ENCODE measurements at regions not wholly inside any gene's neighbourhood (a gene's known extent, or its start where the extent isn't known, plus 50 kb on each side); places are given as distances from the start of the nearest gene placed in this dataset.

GRCh38 chr14:82861313-82861712 lies 1327.7 kb upstream of the SEL1L start:
- no peak for TF ChIP-seq CTCF (IDR thresholded peaks at IDR 0.05; ENCODE audit: insufficient read depth, low read length)
- TF ChIP-seq REST (IDR thresholded peaks at IDR 0.05; ENCODE audit: insufficient replicate concordance, low read depth) = no peak
- TF ChIP-seq POLR2AphosphoS5 (IDR thresholded peaks at IDR 0.05; ENCODE audit: low read depth) = no peak
